ENCODE measurements at regions not wholly inside any gene's neighbourhood (a gene's known extent, or its start where the extent isn't known, plus 50 kb on each side); places are given as distances from the start of the nearest gene placed in this dataset.

DNA sequence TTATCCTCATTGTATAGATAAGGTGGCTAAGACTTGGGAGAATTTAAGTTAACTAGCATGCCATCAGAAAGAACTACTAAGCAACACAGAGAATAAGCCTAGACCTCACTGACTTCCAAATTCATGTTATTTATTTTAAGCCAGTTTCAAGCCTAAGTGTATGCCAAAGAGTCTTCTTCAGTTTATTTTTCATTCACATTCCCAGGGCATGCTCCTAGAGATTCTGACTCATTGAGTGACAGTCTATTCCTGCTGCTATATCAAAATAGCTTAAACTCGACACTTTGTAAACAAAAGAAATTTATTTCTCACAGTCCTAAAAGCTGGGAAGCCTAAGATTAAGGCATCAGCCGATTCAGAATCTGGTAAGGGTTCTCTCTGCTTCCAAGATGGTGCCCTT is 467.1 kb downstream of the MBD2 start:
- H3K4me1 ChIP-seq (replicated peaks in 1 of 2; ENCODE audit: control insufficient read depth in 2 of 2, insufficient read depth in 2 of 2, low read length in 2 of 2) = no peaks in the 10 kb centered on the region
- intact Hi-C loops (cut with micrococcal nuclease) = no loop called here
- H2AFZ ChIP-seq (ENCODE audit: low read depth, low read length) = no peak overlapping the region
- BruUV-seq (replicated peaks) = no TSS peak
- POLR2A ChIA-PET = no interaction called here
- H3K4me3 ChIP-seq = no peak overlapping the region
- no peak overlapping the region for H3K27ac ChIP-seq (ENCODE audit: extremely low read depth, low read depth, low read length)
- no peak for TF ChIP-seq MCM2 (IDR thresholded peaks at IDR 0.05; ENCODE audit: low read depth)
- TF ChIP-seq C11orf30 (IDR thresholded peaks at IDR 0.05; ENCODE audit: low read depth) = no peak
- no peak for TF ChIP-seq ETV6 (IDR thresholded peaks at IDR 0.05; ENCODE audit: borderline replicate concordance in 1 of 2, low read depth in 2 of 2, low read length in 1 of 2)
- no peak for TF ChIP-seq ETV6 (CRISPR knock-in tag; IDR thresholded peaks at IDR 0.05; ENCODE audit: borderline replicate concordance)
- no peak for TF ChIP-seq FOXM1 (IDR thresholded peaks at IDR 0.05; ENCODE audit: low read depth)
- TF ChIP-seq FOXM1 (CRISPR knock-in tag; IDR thresholded peaks at IDR 0.05; ENCODE audit: low read depth) = no peak
- no peak for TF ChIP-seq HDAC2 (IDR thresholded peaks at IDR 0.05)
- TF ChIP-seq, protein P1, sequence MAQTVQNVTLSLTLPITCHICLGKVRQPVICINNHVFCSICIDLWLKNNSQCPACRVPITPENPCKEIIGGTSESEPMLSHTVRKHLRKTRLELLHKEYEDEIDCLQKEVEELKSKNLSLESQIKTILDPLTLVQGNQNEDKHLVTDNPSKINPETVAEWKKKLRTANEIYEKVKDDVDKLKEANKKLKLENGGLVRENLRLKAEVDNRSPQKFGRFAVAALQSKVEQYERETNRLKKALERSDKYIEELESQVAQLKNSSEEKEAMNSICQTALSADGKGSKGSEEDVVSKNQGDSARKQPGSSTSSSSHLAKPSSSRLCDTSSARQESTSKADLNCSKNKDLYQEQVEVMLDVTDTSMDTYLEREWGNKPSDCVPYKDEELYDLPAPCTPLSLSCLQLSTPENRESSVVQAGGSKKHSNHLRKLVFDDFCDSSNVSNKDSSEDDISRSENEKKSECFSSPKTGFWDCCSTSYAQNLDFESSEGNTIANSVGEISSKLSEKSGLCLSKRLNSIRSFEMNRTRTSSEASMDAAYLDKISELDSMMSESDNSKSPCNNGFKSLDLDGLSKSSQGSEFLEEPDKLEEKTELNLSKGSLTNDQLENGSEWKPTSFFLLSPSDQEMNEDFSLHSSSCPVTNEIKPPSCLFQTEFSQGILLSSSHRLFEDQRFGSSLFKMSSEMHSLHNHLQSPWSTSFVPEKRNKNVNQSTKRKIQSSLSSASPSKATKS (CRISPR knock-in tag; IDR thresholded peaks at IDR 0.05) = no peak
- TF ChIP-seq, protein P2, sequence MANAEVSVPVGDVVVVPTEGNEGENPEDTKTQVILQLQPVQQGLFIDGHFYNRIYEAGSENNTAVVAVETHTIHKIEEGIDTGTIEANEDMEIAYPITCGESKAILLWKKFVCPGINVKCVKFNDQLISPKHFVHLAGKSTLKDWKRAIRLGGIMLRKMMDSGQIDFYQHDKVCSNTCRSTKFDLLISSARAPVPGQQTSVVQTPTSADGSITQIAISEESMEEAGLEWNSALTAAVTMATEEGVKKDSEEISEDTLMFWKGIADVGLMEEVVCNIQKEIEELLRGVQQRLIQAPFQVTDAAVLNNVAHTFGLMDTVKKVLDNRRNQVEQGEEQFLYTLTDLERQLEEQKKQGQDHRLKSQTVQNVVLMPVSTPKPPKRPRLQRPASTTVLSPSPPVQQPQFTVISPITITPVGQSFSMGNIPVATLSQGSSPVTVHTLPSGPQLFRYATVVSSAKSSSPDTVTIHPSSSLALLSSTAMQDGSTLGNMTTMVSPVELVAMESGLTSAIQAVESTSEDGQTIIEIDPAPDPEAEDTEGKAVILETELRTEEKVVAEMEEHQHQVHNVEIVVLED (CRISPR knock-in tag; IDR thresholded peaks at IDR 0.05) = no peak
- no peak for TF ChIP-seq RNF2 (IDR thresholded peaks at IDR 0.05)
- no peak for TF ChIP-seq SREBF1 (IDR thresholded peaks at IDR 0.05; ENCODE audit: borderline replicate concordance, low read depth, low read length)
- no peak for TF ChIP-seq PHB (CRISPR knock-in tag; IDR thresholded peaks at IDR 0.05)
- TF ChIP-seq ZNF12 (CRISPR knock-in tag; IDR thresholded peaks at IDR 0.05) = no peak
- TF ChIP-seq ZNF232 (CRISPR knock-in tag; IDR thresholded peaks at IDR 0.05) = no peak
- TF ChIP-seq FOS (IDR thresholded peaks at IDR 0.05; ENCODE audit: extremely low read depth, insufficient read length) = no peak
- TF ChIP-seq ZNF121 (CRISPR knock-in tag; conservative IDR thresholded peaks at IDR 0.05) = no peak
- 0% methylated on average over 2 of the region's 2 CpGs for WGBS (ENCODE audit: insufficient coverage, low coverage, missing lambda C conversion rate)
- H3K79me2 ChIP-seq (ENCODE audit: control insufficient read depth, insufficient read depth, low read length) = no peaks in the 10 kb centered on the region
- in situ Hi-C loops (cut with MboI) = no loop called here
- DNase-seq (ENCODE audit: extremely low read depth in 1 of 4, low spot score in 3 of 4) (no peak), FAIRE-seq (no peak), ATAC-seq (no peak)
- H3K36me3 ChIP-seq (ENCODE audit: control insufficient read depth, insufficient read depth, low read length) = no peaks in the 10 kb centered on the region
- H3K9me3 ChIP-seq (replicated peaks; ENCODE audit: control insufficient read depth, insufficient read depth, low read depth, low read length) = no peaks in the 10 kb centered on the region
- CTCF ChIA-PET (ENCODE audit: low intra/inter-chr PET ratio) = no interaction called here
- no peaks in the 10 kb centered on the region for H3K9me1 ChIP-seq (ENCODE audit: control insufficient read depth, insufficient read depth, low read length)
- no peaks in the 10 kb centered on the region for H3K27me3 ChIP-seq (ENCODE audit: control insufficient read depth in 2 of 2, insufficient read depth in 2 of 2, low read length in 2 of 2)
- no peak overlapping the region for H3K9ac ChIP-seq (ENCODE audit: insufficient read depth in 1 of 2, low read depth in 2 of 2, low read length in 2 of 2)
- H4K20me1 ChIP-seq (replicated peaks; ENCODE audit: control insufficient read depth, insufficient read depth, low read length) = no peaks in the 10 kb centered on the region
- no peak overlapping the region for H3K4me2 ChIP-seq (ENCODE audit: insufficient read depth, low read length)

Data from K562 (cell line).